CD4-positive, alpha-beta T cell (primary cell): ENCODE measurements at regions not wholly inside any gene's neighbourhood (a gene's known extent, or its start where the extent isn't known, plus 50 kb on each side); places are given as distances from the start of the nearest gene placed in this dataset.

Experiments used
- ATAC-seq: fragments of 200-7000 bp; cut with Tn5 transposase; one replicate; pipeline ENCODE4 v1.10.0; 2022; ENCODE audit warnings: mild to moderate bottlenecking; ENCODE audit not compliant: poor library complexity
- CTCF ChIA-PET: fragments of 350-600 bp; sonication (Branson Sonifier 250); formaldehyde crosslinking; loops from one replicate; lab custom pipeline; 2021; ENCODE audit warnings: antibody characterized with exemption, inconsistent platforms; lab: Charles Lee
- POLR2A ChIA-PET: fragments of 350-600 bp; sonication (Branson Sonifier 250); formaldehyde crosslinking; loops from one replicate; lab custom pipeline; 2021; ENCODE audit warnings: antibody characterized with exemption, inconsistent platforms; lab: Charles Lee
- DNase-seq, 14 experiments: peaks; one replicate each; pipeline ENCODE4 v3.0.0-alpha.2; 2013 to 2020; ENCODE audit warnings: mixed read lengths in 2 of 14
- H3K27ac ChIP-seq, 2 donors: one replicate each; pipeline versions ENCODE4 v1.5.1 to v1.7.0; 2013; ENCODE audit warnings: low read length in 2 of 2, low read depth in 1 of 2, mild to moderate bottlenecking in 1 of 2
- H3K27me3 ChIP-seq, 2 experiments: 1 replicate in 1 of 2; 2 replicates in 1 of 2; pipeline versions ENCODE4 v1.6.1 to v1.7.0; 2013; ENCODE audit warnings: low read length in 2 of 2, control low read depth in 1 of 2, mild to moderate bottlenecking in 1 of 2, moderate library complexity in 1 of 2; ENCODE audit not compliant: insufficient read depth in 2 of 2, control insufficient read depth in 1 of 2
- H3K36me3 ChIP-seq: one replicate; pipeline ENCODE4 v1.6.1; 2013; ENCODE audit warnings: low read length, control low read depth; ENCODE audit not compliant: insufficient read depth
- H3K4me1 ChIP-seq: one replicate; pipeline ENCODE4 v1.6.1; 2013; ENCODE audit warnings: low read length, control low read depth; ENCODE audit not compliant: insufficient read depth
- H3K4me3 ChIP-seq: one replicate; pipeline ENCODE4 v1.5.1; 2013; ENCODE audit warnings: mild to moderate bottlenecking, low read length, moderate library complexity
- H3K9me3 ChIP-seq, 2 experiments: 1 replicate in 1 of 2; 2 replicates in 1 of 2; pipeline versions ENCODE4 v1.6.1 to v1.7.0; 2013; ENCODE audit warnings: low read length in 2 of 2, mild to moderate bottlenecking in 2 of 2, control low read depth in 1 of 2, moderate library complexity in 1 of 2; ENCODE audit not compliant: control insufficient read depth in 1 of 2, insufficient read depth in 1 of 2
- H3K27ac Mint-ChIP-seq: one replicate; pipeline ENCODE4 v1.8.0; 2020; ENCODE audit warnings: mixed read lengths
- H3K27me3 Mint-ChIP-seq: one replicate; pipeline ENCODE4 v1.8.0; 2021; ENCODE audit warnings: mixed read lengths
- H3K36me3 Mint-ChIP-seq: one replicate; pipeline ENCODE4 v1.8.0; 2021; ENCODE audit warnings: low read depth, mixed read lengths
- H3K4me1 Mint-ChIP-seq: one replicate; pipeline ENCODE4 v1.8.0; 2021; ENCODE audit warnings: low read depth, mixed read lengths
- H3K4me3 Mint-ChIP-seq: one replicate; pipeline ENCODE4 v1.8.0; 2020; ENCODE audit warnings: mild to moderate bottlenecking, mixed read lengths
- H3K9me3 Mint-ChIP-seq: one replicate; pipeline ENCODE4 v1.8.0; 2020; ENCODE audit warnings: mixed read lengths
- intact Hi-C, 2 experiments: fragments of 100-400 bp; cut with DNase I in 1 of 2; cut with micrococcal nuclease in 1 of 2; formaldehyde crosslinking; loops; one replicate each; pipeline versions ENCODE4 v1.15.1 to v1.9.0; 2023 to 2025; cut with DNase I, micrococcal nuclease
- TF ChIP-seq, protein P1 (sequence below): fragments of 200-600 bp; IDR thresholded peaks from one replicate; pipeline ENCODE4 v1.8.0; 2022; ENCODE audit warnings: antibody characterized with exemption, mild to moderate bottlenecking

DNA sequence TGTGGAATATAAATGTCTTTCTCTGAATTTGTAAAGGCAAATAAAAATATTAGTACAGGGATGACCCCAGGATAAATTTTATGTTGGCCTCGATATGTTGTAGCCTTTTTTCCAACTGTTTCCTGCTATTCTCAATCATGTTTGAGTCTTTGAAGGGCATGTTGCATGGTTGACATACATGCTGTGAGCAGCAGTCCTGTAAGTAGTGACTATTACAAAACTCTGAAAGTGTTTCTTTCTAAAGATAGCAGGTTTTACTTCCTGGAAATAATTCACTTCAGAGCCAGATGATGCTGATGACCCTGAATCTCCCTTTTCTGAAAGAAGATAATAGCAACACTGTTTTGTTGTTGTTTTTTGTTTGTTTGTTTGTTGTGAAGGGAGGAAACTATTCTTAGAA is 393.0 kb upstream of the GNPDA2 start:
- no peaks in the 10 kb centered on the region for H3K36me3 Mint-ChIP-seq
- H3K4me3 ChIP-seq, result no peak overlapping the region
- H3K27me3 Mint-ChIP-seq, result no peaks in the 10 kb centered on the region
- no peaks in the 10 kb centered on the region for H3K9me3 ChIP-seq
- no peak for DNase-seq
- peaks cover 10% of the 10 kb centered on the region for H3K9me3 Mint-ChIP-seq
- H3K36me3 ChIP-seq, result no peaks in the 10 kb centered on the region
- no peak for ATAC-seq
- ChIA-PET POLR2A (no interaction called here), CTCF (no interaction called here)
- no peak overlapping the region for H3K27ac Mint-ChIP-seq
- no peaks in the 10 kb centered on the region for H3K4me1 Mint-ChIP-seq
- H3K4me1 ChIP-seq, result no peaks in the 10 kb centered on the region
- TF ChIP-seq, protein P1, sequence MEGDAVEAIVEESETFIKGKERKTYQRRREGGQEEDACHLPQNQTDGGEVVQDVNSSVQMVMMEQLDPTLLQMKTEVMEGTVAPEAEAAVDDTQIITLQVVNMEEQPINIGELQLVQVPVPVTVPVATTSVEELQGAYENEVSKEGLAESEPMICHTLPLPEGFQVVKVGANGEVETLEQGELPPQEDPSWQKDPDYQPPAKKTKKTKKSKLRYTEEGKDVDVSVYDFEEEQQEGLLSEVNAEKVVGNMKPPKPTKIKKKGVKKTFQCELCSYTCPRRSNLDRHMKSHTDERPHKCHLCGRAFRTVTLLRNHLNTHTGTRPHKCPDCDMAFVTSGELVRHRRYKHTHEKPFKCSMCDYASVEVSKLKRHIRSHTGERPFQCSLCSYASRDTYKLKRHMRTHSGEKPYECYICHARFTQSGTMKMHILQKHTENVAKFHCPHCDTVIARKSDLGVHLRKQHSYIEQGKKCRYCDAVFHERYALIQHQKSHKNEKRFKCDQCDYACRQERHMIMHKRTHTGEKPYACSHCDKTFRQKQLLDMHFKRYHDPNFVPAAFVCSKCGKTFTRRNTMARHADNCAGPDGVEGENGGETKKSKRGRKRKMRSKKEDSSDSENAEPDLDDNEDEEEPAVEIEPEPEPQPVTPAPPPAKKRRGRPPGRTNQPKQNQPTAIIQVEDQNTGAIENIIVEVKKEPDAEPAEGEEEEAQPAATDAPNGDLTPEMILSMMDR, result no peak
- no peaks in the 10 kb centered on the region for H3K27me3 ChIP-seq
- intact Hi-C loops, result no loop called here
- H3K4me3 Mint-ChIP-seq, result no peak overlapping the region
- H3K27ac ChIP-seq, result no peak overlapping the region

DNA sequence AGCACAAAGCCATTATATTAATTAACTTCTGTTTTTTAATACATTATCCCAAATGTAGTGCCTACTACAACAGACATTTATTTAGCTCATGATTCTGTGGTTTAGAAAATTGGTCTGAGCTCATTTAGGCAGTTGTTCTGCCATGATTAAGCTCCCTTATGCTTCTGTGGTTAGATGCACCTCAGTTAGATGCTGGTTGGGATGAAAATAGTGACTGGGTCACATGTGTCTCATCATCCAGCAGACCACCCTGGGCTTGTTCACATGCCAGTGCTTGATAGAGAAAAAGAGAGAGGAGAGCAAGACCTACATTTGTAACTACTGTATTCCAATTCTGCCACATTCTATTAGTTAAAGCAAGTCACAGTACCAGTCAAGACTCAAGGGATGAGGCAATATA is 376.4 kb upstream of the GNPDA2 start:
- H3K9me3 Mint-ChIP-seq, result peaks cover 4% of the 10 kb centered on the region
- ATAC-seq, result no peak
- no peaks in the 10 kb centered on the region for H3K4me1 ChIP-seq
- intact Hi-C loops, result no loop called here
- no peak for DNase-seq
- no peak overlapping the region for H3K27ac Mint-ChIP-seq
- H3K9me3 ChIP-seq, result peaks cover 0 to 9% of the 10 kb centered on the region in 2 experiments
- no peak overlapping the region for H3K4me3 ChIP-seq
- TF ChIP-seq, protein P1, result no peak
- H3K27me3 Mint-ChIP-seq, result no peaks in the 10 kb centered on the region
- H3K27ac ChIP-seq, result no peak overlapping the region
- ChIA-PET POLR2A (no interaction called here), CTCF (no interaction called here)
- H3K27me3 ChIP-seq, result no peaks in the 10 kb centered on the region
- H3K4me1 Mint-ChIP-seq, result no peaks in the 10 kb centered on the region
- H3K36me3 Mint-ChIP-seq, result no peaks in the 10 kb centered on the region
- H3K4me3 Mint-ChIP-seq, result no peak overlapping the region
- H3K36me3 ChIP-seq, result no peaks in the 10 kb centered on the region

DNA sequence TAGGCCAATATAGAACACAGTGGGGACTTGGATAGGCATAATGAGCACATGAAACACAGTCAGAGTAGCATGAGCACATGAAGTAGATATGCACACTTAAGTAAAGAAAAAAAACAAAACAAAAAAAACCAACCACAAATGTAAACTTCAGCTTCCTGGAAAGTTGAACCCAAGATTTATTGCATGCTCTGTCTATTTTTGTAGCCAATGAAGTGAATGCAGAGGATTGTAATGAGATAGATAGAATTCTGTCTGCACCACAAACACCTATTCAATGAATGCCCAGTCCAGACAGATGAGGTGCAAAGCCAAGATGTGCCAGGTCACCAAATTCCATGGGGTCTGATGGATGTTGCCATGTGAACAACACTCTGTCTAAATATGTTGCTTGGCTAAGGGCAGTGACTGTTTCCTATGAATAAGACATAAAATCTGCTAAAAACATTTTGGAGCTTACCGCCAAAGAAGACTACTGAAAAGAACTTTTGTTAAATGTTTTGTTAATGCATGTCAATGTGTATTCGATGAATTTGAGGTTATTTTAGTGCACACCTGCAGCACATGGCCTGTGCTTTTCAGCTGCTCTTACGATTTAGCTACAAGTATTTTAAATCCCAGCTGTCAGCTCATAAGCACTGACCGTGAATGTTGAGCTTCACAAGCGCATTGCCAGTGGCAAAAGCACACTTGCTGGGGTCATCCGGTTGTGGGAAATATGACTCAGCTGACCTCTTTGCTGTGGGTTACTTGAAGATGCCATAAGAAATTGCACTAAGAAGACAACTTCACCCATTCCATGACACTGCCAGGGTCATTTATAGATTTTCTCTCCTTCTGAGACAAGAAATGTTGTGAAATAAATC is 374.8 kb upstream of the GNPDA2 start:
- Histone ChIP-seq H3K4me3 (no peak overlapping the region), H3K4me1 (no peaks in the 10 kb centered on the region), H3K27ac (no peak overlapping the region), H3K9me3 (peaks cover 0 to 9% of the 10 kb centered on the region in 2 experiments), H3K27me3 (no peaks in the 10 kb centered on the region), H3K36me3 (no peaks in the 10 kb centered on the region)
- Mint-ChIP-seq H3K36me3 (no peaks in the 10 kb centered on the region), H3K4me3 (no peak overlapping the region), H3K4me1 (no peaks in the 10 kb centered on the region), H3K27me3 (no peaks in the 10 kb centered on the region), H3K27ac (no peak overlapping the region), H3K9me3 (peaks cover 8% of the 10 kb centered on the region)
- intact Hi-C loops, result no loop called here
- ATAC-seq (no peak), DNase-seq (no peak)
- TF ChIP-seq, protein P1, result no peak
- CTCF ChIA-PET, result no interaction called here
- POLR2A ChIA-PET, result no interaction called here
